Neural cell (in vitro differentiated cells): ENCODE measurements at regions not wholly inside any gene's neighbourhood (a gene's known extent, or its start where the extent isn't known, plus 50 kb on each side); places are given as distances from the start of the nearest gene placed in this dataset.
"Not testable (repeated sequence)": the region's sequence is repeated elsewhere in the genome, so short reads cannot be mapped to it uniquely, and the experiment has no call there.

Source experiments
- CTCF ChIP-seq: fragments of 450-650 bp; IDR thresholded peaks from 2 replicates; pipeline ENCODE4 v1.5.1; 2014; ENCODE audit warnings: antibody characterized with exemption, mild to moderate bottlenecking, moderate library complexity; ENCODE audit not compliant: poor library complexity, severe bottlenecking
- EP300 ChIP-seq: fragments of 450-650 bp; conservative IDR thresholded peaks from 2 replicates; pipeline ENCODE4 v1.6.1; 2014; ENCODE audit warnings: antibody characterized with exemption, mild to moderate bottlenecking, moderate library complexity; ENCODE audit not compliant: poor library complexity, severe bottlenecking
- EZH2 ChIP-seq: fragments of 200-600, 300-800 bp; shearing (Covaris generic), sonication (generic); IDR thresholded peaks from 2 replicates; pipeline ENCODE4 v1.6.1; 2014; ENCODE audit warnings: antibody characterized with exemption, low read length, borderline replicate concordance, mild to moderate bottlenecking; ENCODE audit not compliant: insufficient read depth, poor library complexity, severe bottlenecking
- MXI1 ChIP-seq: fragments of 450-650 bp; conservative IDR thresholded peaks from 2 replicates; pipeline ENCODE4 v1.6.1; 2014; ENCODE audit warnings: antibody characterized with exemption, mild to moderate bottlenecking; ENCODE audit not compliant: poor library complexity, severe bottlenecking
- POLR2AphosphoS5 ChIP-seq: IDR thresholded peaks from 2 replicates; pipeline ENCODE4 v1.6.1; 2012
- REST ChIP-seq: IDR thresholded peaks from 2 replicates; pipeline ENCODE4 v1.6.1; 2012; ENCODE audit warnings: borderline replicate concordance
- SMC3 ChIP-seq: fragments of 450-650 bp; conservative IDR thresholded peaks from 2 replicates; pipeline ENCODE4 v1.6.1; 2014; ENCODE audit warnings: antibody characterized with exemption, mild to moderate bottlenecking, moderate library complexity; ENCODE audit not compliant: poor library complexity

- not testable (repeated sequence) for TF ChIP-seq POLR2AphosphoS5, REST, CTCF, EZH2, MXI1, SMC3, EP300
Measured at GRCh38 chr4:35021222-35021621, 1223.1 kb downstream of the ARAP2 start.
